Epithelial cell of proximal tubule (primary cell): ENCODE measurements at regions not wholly inside any gene's neighbourhood (a gene's known extent, or its start where the extent isn't known, plus 50 kb on each side); places are given as distances from the start of the nearest gene placed in this dataset.

ENCODE experiments used
- DNase-seq: peaks from one replicate; pipeline ENCODE4 v3.0.0-alpha.2; 2011; ENCODE audit warnings: low read depth
- H3K4me3 ChIP-seq: 2 replicates; pipeline ENCODE4 v1.5.1; 2011; ENCODE audit warnings: low read depth, mild to moderate bottlenecking, low read length
- TF ChIP-seq, protein P1 (sequence below): conservative IDR thresholded peaks from 2 replicates; pipeline ENCODE4 v1.5.1; 2012; ENCODE audit warnings: low read depth, mild to moderate bottlenecking, low read length

DNA sequence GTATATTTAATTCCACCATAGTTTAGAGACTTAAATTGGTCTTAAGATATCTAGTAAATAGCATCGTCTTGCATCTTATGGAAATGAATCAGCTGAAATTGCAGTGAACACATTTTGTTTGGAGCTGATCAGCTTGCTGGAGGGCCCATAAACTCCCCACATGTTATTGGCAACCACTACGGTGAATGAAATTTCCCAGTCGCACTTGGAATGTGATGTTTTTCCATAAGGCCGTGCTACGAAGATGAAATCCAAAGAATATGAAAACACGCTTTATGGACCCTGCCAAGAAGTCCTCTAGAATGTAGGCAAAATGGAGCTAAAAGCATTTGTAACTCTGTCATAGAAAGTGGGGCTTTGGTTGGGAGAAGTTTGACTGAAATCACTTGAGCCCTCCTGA lies 572.1 kb downstream of the ACTL7B start:
- TF ChIP-seq, protein P1, sequence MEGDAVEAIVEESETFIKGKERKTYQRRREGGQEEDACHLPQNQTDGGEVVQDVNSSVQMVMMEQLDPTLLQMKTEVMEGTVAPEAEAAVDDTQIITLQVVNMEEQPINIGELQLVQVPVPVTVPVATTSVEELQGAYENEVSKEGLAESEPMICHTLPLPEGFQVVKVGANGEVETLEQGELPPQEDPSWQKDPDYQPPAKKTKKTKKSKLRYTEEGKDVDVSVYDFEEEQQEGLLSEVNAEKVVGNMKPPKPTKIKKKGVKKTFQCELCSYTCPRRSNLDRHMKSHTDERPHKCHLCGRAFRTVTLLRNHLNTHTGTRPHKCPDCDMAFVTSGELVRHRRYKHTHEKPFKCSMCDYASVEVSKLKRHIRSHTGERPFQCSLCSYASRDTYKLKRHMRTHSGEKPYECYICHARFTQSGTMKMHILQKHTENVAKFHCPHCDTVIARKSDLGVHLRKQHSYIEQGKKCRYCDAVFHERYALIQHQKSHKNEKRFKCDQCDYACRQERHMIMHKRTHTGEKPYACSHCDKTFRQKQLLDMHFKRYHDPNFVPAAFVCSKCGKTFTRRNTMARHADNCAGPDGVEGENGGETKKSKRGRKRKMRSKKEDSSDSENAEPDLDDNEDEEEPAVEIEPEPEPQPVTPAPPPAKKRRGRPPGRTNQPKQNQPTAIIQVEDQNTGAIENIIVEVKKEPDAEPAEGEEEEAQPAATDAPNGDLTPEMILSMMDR = no peak
- no peak overlapping the region for H3K4me3 ChIP-seq
- no peak for DNase-seq

DNA sequence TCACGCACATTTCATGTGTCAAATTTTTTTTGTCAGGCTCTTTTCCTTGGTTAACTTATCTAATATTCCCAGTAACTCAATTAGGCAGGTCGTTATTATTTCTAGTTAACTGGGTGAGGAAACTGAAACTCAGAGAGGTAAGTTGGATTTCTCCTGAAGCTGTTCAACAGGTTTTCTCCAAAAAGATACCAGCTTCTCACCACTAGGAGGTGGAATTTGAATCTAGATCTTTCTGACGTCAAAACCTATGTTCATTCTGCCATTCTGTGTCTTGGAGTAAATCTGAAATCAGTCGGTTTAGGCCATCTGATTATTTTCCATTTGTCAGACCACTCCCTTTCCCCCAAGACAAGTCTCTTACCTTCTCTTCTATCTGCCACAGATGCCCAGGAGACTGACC lies 572.9 kb downstream of the ACTL7B start:
- no peak overlapping the region for H3K4me3 ChIP-seq
- TF ChIP-seq, protein P1 = peak; percentile 48
- no peak for DNase-seq

DNA sequence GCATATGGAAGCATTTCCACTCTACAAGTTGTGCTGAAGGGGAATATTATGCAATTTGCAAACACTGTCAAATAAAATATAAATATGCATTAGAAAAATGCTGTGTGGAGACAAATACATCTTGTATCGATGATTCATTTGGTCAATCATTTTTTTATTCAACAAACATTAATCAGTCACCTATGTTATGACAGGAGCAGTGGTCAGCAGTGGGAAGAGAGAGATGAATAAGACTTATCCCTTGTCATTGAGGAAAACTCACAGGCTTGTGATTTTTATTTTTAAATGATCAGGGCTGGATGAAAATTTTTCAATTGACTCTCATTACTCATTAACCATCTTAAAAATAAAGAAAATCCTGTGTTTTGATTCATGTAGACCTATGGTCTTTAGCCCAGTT lies 574.1 kb downstream of the ACTL7B start:
- TF ChIP-seq, protein P1 = no peak
- DNase-seq = no peak
- no peak overlapping the region for H3K4me3 ChIP-seq

DNA sequence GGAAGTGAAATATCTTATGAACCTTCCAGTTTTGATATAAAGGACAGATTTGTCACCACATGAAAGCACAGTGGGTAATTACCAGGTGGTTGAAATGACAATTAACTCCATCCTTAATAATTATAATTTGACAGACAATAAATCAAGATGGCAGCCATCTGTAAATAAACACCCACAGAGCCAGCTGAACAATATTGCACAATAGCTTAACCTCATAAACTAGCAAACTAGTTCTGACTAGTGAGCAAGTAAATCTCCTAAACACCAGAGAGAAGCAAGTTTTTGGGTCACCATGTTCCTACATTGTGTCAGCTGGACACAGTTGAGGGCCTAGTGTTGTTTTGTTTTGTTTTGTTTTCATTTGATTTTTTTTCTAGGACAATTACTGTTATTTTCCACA lies 577.4 kb downstream of the ACTL7B start:
- TF ChIP-seq, protein P1 = no peak
- no peak overlapping the region for H3K4me3 ChIP-seq
- DNase-seq = no peak

DNA sequence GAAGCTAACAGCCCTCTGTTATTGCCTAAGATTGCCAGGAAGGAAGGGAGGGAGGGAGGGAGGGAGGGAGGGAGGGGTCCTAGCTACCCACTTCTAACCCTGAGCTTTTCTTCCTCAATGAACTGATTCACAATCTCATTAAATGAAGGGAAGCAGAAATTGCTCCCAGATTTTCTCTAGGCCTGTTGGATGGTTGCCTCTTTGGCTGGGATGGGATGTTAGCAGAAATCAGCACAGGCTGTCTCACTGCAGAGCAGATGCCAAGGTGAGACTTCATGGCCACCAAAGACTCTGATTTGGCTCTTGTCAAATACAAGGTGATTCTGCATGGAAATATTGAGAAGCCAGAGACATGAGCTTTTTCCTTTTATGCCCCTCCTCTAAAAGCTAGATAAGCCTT lies 578.6 kb downstream of the ACTL7B start:
- H3K4me3 ChIP-seq = no peak overlapping the region
- DNase-seq = no peak
- TF ChIP-seq, protein P1 = no peak

DNA sequence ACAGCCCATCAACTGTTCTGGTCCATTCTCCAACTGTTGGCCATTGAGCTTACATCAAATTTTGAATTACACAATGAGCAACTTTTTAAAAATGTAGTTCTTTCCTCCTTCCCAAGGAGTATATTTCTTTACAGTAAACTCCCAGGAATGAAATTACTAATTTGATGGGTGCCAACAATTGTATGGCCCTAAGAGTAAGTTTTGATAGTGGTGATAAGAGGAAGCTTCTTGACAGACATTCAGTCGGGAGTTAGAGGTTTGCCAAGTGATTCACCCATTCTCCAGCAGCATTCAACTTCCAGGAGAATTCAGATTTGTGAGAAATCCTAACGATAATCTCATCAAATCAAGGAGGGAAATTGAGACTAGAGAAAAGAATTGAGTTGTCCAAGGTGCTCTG lies 579.9 kb downstream of the ACTL7B start:
- H3K4me3 ChIP-seq = no peak overlapping the region
- TF ChIP-seq, protein P1 = no peak
- no peak for DNase-seq

DNA sequence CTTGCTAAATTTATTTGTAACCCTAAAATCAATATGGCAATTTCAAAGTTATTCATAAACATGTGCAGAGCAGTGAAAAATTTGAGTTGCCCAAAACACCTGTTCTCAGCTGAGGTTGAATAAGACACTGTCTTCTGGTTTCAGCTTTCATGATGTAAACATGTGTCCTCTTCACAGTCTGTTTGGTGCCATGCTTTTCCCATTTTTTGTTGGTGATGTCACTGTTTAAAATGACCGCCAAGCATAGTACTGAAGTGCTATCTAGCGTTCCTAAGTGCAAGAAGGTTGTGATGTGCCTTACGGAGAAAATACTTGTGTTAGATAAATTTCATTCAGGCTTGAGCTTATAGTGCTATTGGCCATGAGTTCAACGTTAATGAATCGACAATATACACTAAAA lies 580.8 kb downstream of the ACTL7B start:
- H3K4me3 ChIP-seq = no peak overlapping the region
- TF ChIP-seq, protein P1 = no peak
- DNase-seq = no peak
